Stomach (tissue), 8 donors: ENCODE measurements at regions not wholly inside any gene's neighbourhood (a gene's known extent, or its start where the extent isn't known, plus 50 kb on each side); places are given as distances from the start of the nearest gene placed in this dataset.

Experiments
- DNase-seq, 2 donors: peaks; one replicate each; pipeline versions ENCODE4 v3.0.0 to v3.0.0-alpha.2; 2013 to 2019
- H3K27ac ChIP-seq, 5 donors: fragments of 200-600 bp in 4 of 5; sonication (generic) in 4 of 5; one replicate each; pipeline ENCODE4 v1.5.1; 2013 to 2019; ENCODE audit warnings: mild to moderate bottlenecking in 1 of 5, moderate library complexity in 1 of 5
- H3K27me3 ChIP-seq, 3 donors: fragments of 200-600 bp; sonication (generic); one replicate each; pipeline ENCODE4 v1.5.1; 2017 to 2019; ENCODE audit warnings: mixed run types in 1 of 3
- H3K36me3 ChIP-seq, 4 donors: fragments of 200-600 bp; sonication (generic); 1 replicate in 3 of 4; 2 replicates in 1 of 4; pipeline ENCODE4 v1.5.1; 2016 to 2019
- H3K4me1 ChIP-seq, 4 donors: fragments of 200-600 bp; sonication (generic); one replicate each; pipeline ENCODE4 v1.5.1; 2016 to 2019
- H3K4me3 ChIP-seq, 4 donors: fragments of 200-600 bp; sonication (generic) in 3 of 4; one replicate each; pipeline ENCODE4 v1.5.1; 2016 to 2019; ENCODE audit warnings: mild to moderate bottlenecking in 1 of 4
- H3K9me3 ChIP-seq, 4 donors: fragments of 200-600 bp; sonication (generic); one replicate each; pipeline ENCODE4 v1.5.1; 2016 to 2019
- CTCF ChIP-seq, 7 experiments: fragments of 450-650 bp in 4 of 7; fragments of 200-600 bp in 3 of 7; sonication (generic) in 3 of 7; IDR thresholded peaks; one replicate each; pipeline ENCODE4 v1.5.1; 2016 to 2019; ENCODE audit warnings: antibody characterized with exemption in 7 of 7, control low read depth in 2 of 7, mild to moderate bottlenecking in 1 of 7
- EP300 ChIP-seq: sonication (generic); formaldehyde crosslinking; IDR thresholded peaks from one replicate; pipeline ENCODE4 v1.6.1; 2017; ENCODE audit warnings: antibody characterized with exemption
- POLR2A ChIP-seq, 4 donors: fragments of 450-650 bp; IDR thresholded peaks; one replicate each; pipeline ENCODE4 v1.6.1; 2016; ENCODE audit warnings: antibody characterized with exemption in 4 of 4, control low read depth in 2 of 4, mild to moderate bottlenecking in 1 of 4, moderate library complexity in 1 of 4
- POLR2AphosphoS5 ChIP-seq, 3 donors: sonication (generic); formaldehyde crosslinking; IDR thresholded peaks; one replicate each; pipeline ENCODE4 v1.6.1; 2016; ENCODE audit warnings: antibody characterized with exemption in 3 of 3
- WGBS, 5 donors: extraction: QIAGEN DNeasy Blood & Tissue Kit in 3 of 5; methylation state at CpG; one replicate each; pipeline versions ENCODE4 v1.1.5 to v1.1.7; 2013 to 2018; 5-methylcytosine and 5-hydroxymethylcytosine counted together
- intact Hi-C: fragments of 100-400 bp; cut with DNase I; formaldehyde crosslinking; loops from one replicate; pipeline ENCODE4 v1.15.1; 2023; ENCODE audit warnings: low total_unique reads
- donor health status: healthy with polysubstance abuse.
- donor health status: Bipolar disorder and iron deficiency.
- donor health status: healthy.

GRCh38 chr5:133807348-133807747 is 161.1 kb downstream of the C5orf15 start:
- no peak for DNase-seq
- peaks cover 0 to 3% (median under 1%) of the 10 kb centered on the region in 4 donors for H3K4me1 ChIP-seq
- H3K4me3 ChIP-seq, result no peak overlapping the region
- H3K9me3 ChIP-seq, result peaks cover 0 to 3% (median 0%) of the 10 kb centered on the region in 4 donors
- peaks cover 0 to 7% (median 0%) of the 10 kb centered on the region in 3 donors for H3K27me3 ChIP-seq
- WGBS, 5 donors, result 14 to 30% (median 24%) methylated on average over 4 of the region's 4 CpGs
- intact Hi-C loops, result no loop called here
- no peaks in the 10 kb centered on the region for H3K36me3 ChIP-seq
- no peak overlapping the region for H3K27ac ChIP-seq
- TF ChIP-seq POLR2A (IDR thresholded peaks at IDR 0.05) (no peak), CTCF (IDR thresholded peaks at IDR 0.05) (no peak), POLR2AphosphoS5 (IDR thresholded peaks at IDR 0.05) (no peak), EP300 (no peak)

GRCh38 chr5:133806847-133807246 is 161.6 kb downstream of the C5orf15 start:
- WGBS, 5 donors, result 37 to 64% (median 51%) methylated on average over 2 to 3 of the region's 3 CpGs
- no peak for DNase-seq

GRCh38 chr5:133801955-133802751 is 166.3 kb downstream of the C5orf15 start:
- H3K36me3 ChIP-seq, result no peaks in the 10 kb centered on the region
- peak; percentile 36 to 74 for DNase-seq
- peaks cover 0 to 6% (median 0%) of the 10 kb centered on the region in 3 donors for H3K27me3 ChIP-seq
- WGBS, 5 donors, result 21 to 34% (median 22%) methylated on average over 8 of the region's 8 CpGs
- H3K27ac ChIP-seq, result no peak overlapping the region
- H3K9me3 ChIP-seq, result peaks cover 0 to 3% (median 0%) of the 10 kb centered on the region in 4 donors
- intact Hi-C loops, result no loop called here
- H3K4me3 ChIP-seq, result no peak overlapping the region
- TF ChIP-seq POLR2AphosphoS5 (IDR thresholded peaks at IDR 0.05), result no peak
- no peak for TF ChIP-seq CTCF (IDR thresholded peaks at IDR 0.05)
- TF ChIP-seq EP300, result no peak
- no peak for TF ChIP-seq POLR2A (IDR thresholded peaks at IDR 0.05)
- H3K4me1 ChIP-seq, result peaks cover 0 to 10% (median 3%) of the 10 kb centered on the region in 4 donors

More at GRCh38 chr5:133806847-133807246, 161.6 kb downstream of the C5orf15 start:
- Histone ChIP-seq H3K4me1 (peaks cover 0 to 8% (median 3%) of the 10 kb centered on the region in 4 donors), H3K27ac (no peak overlapping the region), H3K36me3 (no peaks in the 10 kb centered on the region), H3K9me3 (peaks cover 0 to 3% (median 0%) of the 10 kb centered on the region in 4 donors), H3K27me3 (peaks cover 0 to 7% (median 0%) of the 10 kb centered on the region in 3 donors), H3K4me3 (no peak overlapping the region)
- TF ChIP-seq POLR2AphosphoS5 (IDR thresholded peaks at IDR 0.05) (no peak), EP300 (no peak), CTCF (IDR thresholded peaks at IDR 0.05) (no peak), POLR2A (IDR thresholded peaks at IDR 0.05) (no peak)
- intact Hi-C loops, result no loop called here

GRCh38 chr5:133801431-133801830 is 167.0 kb downstream of the C5orf15 start:
- no peak for TF ChIP-seq POLR2A (IDR thresholded peaks at IDR 0.05)
- TF ChIP-seq CTCF (IDR thresholded peaks at IDR 0.05), result no peak
- no peak for TF ChIP-seq EP300
- no peak for TF ChIP-seq POLR2AphosphoS5 (IDR thresholded peaks at IDR 0.05)
- Histone ChIP-seq H3K27me3 (no peaks in the 10 kb centered on the region), H3K9me3 (peaks cover 0 to 3% (median 0%) of the 10 kb centered on the region in 4 donors), H3K4me1 (peaks cover 0 to 10% (median 3%) of the 10 kb centered on the region in 4 donors), H3K36me3 (no peaks in the 10 kb centered on the region), H3K4me3 (no peak overlapping the region), H3K27ac (no peak overlapping the region)
- DNase-seq, result no peak
- intact Hi-C loops, result no loop called here
- 93 to 97% (median 96%) methylated on average over 6 to 7 of the region's 7 CpGs for WGBS, 5 donors
